ENCODE measurements at regions not wholly inside any gene's neighbourhood (a gene's known extent, or its start where the extent isn't known, plus 50 kb on each side); places are given as distances from the start of the nearest gene placed in this dataset.

- no peaks in the 10 kb centered on the region for H4K20me1 ChIP-seq (ENCODE audit: control insufficient read depth, extremely low read depth, insufficient read depth, low read length)
- no peaks in the 10 kb centered on the region for H3K27me3 ChIP-seq (ENCODE audit: control insufficient read depth, extremely low read depth, insufficient read depth, low read length)
- dilution Hi-C loops (cut with MboI; ENCODE audit: extremely low pct_ligation_motif_present, low sequenced_read_pairs): no loop called here
- H2AFZ ChIP-seq (ENCODE audit: control insufficient read depth, low read length): no peak overlapping the region
- H3K4me1 ChIP-seq (ENCODE audit: control insufficient read depth, extremely low read depth, insufficient read depth, low read length): no peaks in the 10 kb centered on the region
- no peak overlapping the region for H3K27ac ChIP-seq (ENCODE audit: control insufficient read depth, insufficient read depth, low read length)
- H3K9me3 ChIP-seq (ENCODE audit: control insufficient read depth, low read depth, low read length): no peaks in the 10 kb centered on the region
- TF ChIP-seq EZH2 (IDR thresholded peaks at IDR 0.05; ENCODE audit: low read length) (no peak), CTCF (optimal IDR thresholded peaks at IDR 0.05 in 1 of 3, IDR thresholded peaks at IDR 0.05 in 1 of 3, conservative IDR thresholded peaks at IDR 0.05 in 1 of 3; ENCODE audit: extremely low read depth in 1 of 3, insufficient read depth in 2 of 3, low read length in 3 of 3) (no peak)
- no peak overlapping the region for H3K4me3 ChIP-seq (ENCODE audit: control insufficient read depth in 2 of 3, extremely low read depth in 1 of 3, insufficient read depth in 2 of 3, low read depth in 1 of 3, low read length in 3 of 3)
- no peak overlapping the region for H3K9ac ChIP-seq (ENCODE audit: control insufficient read depth, extremely low read depth, insufficient read depth, low read length)
- FAIRE-seq (no peak), DNase-seq (ENCODE audit: low read depth, low spot score) (no peak)
- no peaks in the 10 kb centered on the region for H3K9me1 ChIP-seq (ENCODE audit: control insufficient read depth, extremely low read depth, insufficient read depth, low read length)
- no peaks in the 10 kb centered on the region for H3K79me2 ChIP-seq (ENCODE audit: control insufficient read depth, insufficient read depth, low read length)
- H3K36me3 ChIP-seq (ENCODE audit: control insufficient read depth in 2 of 2, extremely low read depth in 1 of 2, insufficient read depth in 2 of 2, low read length in 2 of 2): no peaks in the 10 kb centered on the region
- H3K4me2 ChIP-seq (ENCODE audit: control insufficient read depth, extremely low read depth, insufficient read depth, low read depth, low read length): no peak overlapping the region
Measured at GRCh38 chr16:73232555-73233328, 184.8 kb upstream of the ZFHX3 start.

- H4K20me1 ChIP-seq (ENCODE audit: control insufficient read depth, extremely low read depth, insufficient read depth, low read length): no peaks in the 10 kb centered on the region
- no peaks in the 10 kb centered on the region for H3K36me3 ChIP-seq (ENCODE audit: control insufficient read depth in 2 of 2, extremely low read depth in 1 of 2, insufficient read depth in 2 of 2, low read length in 2 of 2)
- TF ChIP-seq CTCF (optimal IDR thresholded peaks at IDR 0.05 in 1 of 3, IDR thresholded peaks at IDR 0.05 in 1 of 3, conservative IDR thresholded peaks at IDR 0.05 in 1 of 3; ENCODE audit: extremely low read depth in 1 of 3, insufficient read depth in 2 of 3, low read length in 3 of 3): no peak
- TF ChIP-seq EZH2 (IDR thresholded peaks at IDR 0.05; ENCODE audit: low read length): no peak
- no peak overlapping the region for H3K4me3 ChIP-seq (ENCODE audit: control insufficient read depth in 2 of 3, extremely low read depth in 1 of 3, insufficient read depth in 2 of 3, low read depth in 1 of 3, low read length in 3 of 3)
- H3K4me2 ChIP-seq (ENCODE audit: control insufficient read depth, extremely low read depth, insufficient read depth, low read depth, low read length): no peak overlapping the region
- H3K9me1 ChIP-seq (ENCODE audit: control insufficient read depth, extremely low read depth, insufficient read depth, low read length): no peaks in the 10 kb centered on the region
- H3K9me3 ChIP-seq (ENCODE audit: control insufficient read depth, low read depth, low read length): no peaks in the 10 kb centered on the region
- no peak overlapping the region for H2AFZ ChIP-seq (ENCODE audit: control insufficient read depth, low read length)
- dilution Hi-C loops (cut with MboI; ENCODE audit: extremely low pct_ligation_motif_present, low sequenced_read_pairs): no loop called here
- H3K4me1 ChIP-seq (ENCODE audit: control insufficient read depth, extremely low read depth, insufficient read depth, low read length): no peaks in the 10 kb centered on the region
- H3K27me3 ChIP-seq (ENCODE audit: control insufficient read depth, extremely low read depth, insufficient read depth, low read length): no peaks in the 10 kb centered on the region
- no peak overlapping the region for H3K9ac ChIP-seq (ENCODE audit: control insufficient read depth, extremely low read depth, insufficient read depth, low read length)
- H3K27ac ChIP-seq (ENCODE audit: control insufficient read depth, insufficient read depth, low read length): no peak overlapping the region
- no peaks in the 10 kb centered on the region for H3K79me2 ChIP-seq (ENCODE audit: control insufficient read depth, insufficient read depth, low read length)
- FAIRE-seq: no peak
- no peak for DNase-seq (ENCODE audit: low read depth, low spot score)
Measured at GRCh38 chr16:73231944-73232554, 184.1 kb upstream of the ZFHX3 start.

Measured in keratinocyte (primary cell).